ENCODE measurements at regions not wholly inside any gene's neighbourhood (a gene's known extent, or its start where the extent isn't known, plus 50 kb on each side); places are given as distances from the start of the nearest gene placed in this dataset.

GRCh38 chr13:50114961-50115360 is 99.7 kb downstream of the KCNRG start:
- H3K27ac ChIP-seq = peak overlapping the region in 2 of 10 donors; percentile 2 to 32
- H3K27me3 ChIP-seq = no peaks in the 10 kb centered on the region
- H3K36me3 ChIP-seq = peaks cover 0 to 22% (median 0%) of the 10 kb centered on the region in 9 donors
- TF ChIP-seq CTCF (IDR thresholded peaks at IDR 0.05) = no peak
- ATAC-seq = no peak
- no peak overlapping the region for H3K4me3 ChIP-seq
- peaks cover 0 to 84% (median 34%) of the 10 kb centered on the region in 9 donors for H3K4me1 ChIP-seq
- intact Hi-C loops (cut with DNase I) = no loop called here
- no peak for DNase-seq
- H3K9me3 ChIP-seq = no peaks in the 10 kb centered on the region
- WGBS, 2 donors = 87 to 93% methylated on average over 2 of the region's 2 CpGs

- ATAC-seq (no peak), DNase-seq (no peak)
- Histone ChIP-seq H3K27me3 (no peaks in the 10 kb centered on the region), H3K36me3 (peaks cover 0 to 19% (median 0%) of the 10 kb centered on the region in 9 donors), H3K9me3 (no peaks in the 10 kb centered on the region), H3K4me1 (peaks cover 0 to 84% (median 36%) of the 10 kb centered on the region in 9 donors), H3K4me3 (no peak overlapping the region), H3K27ac (peak overlapping the region in 1 of 10 donors; percentile 1)
- 93 to 96% methylated on average over 3 of the region's 3 CpGs for WGBS, 2 donors
- no peak for TF ChIP-seq CTCF (IDR thresholded peaks at IDR 0.05)
- intact Hi-C loops (cut with DNase I) = no loop called here
Measured at GRCh38 chr13:50115695-50116094, 100.5 kb downstream of the KCNRG start.

GRCh38 chr13:50116430-50116973 is 101.3 kb downstream of the KCNRG start:
- Histone ChIP-seq H3K27ac (peak overlapping the region in 5 of 10 donors; percentile 15 to 68 (median 47)), H3K36me3 (peaks cover 0 to 26% (median 0%) of the 10 kb centered on the region in 9 donors), H3K4me1 (peaks cover 0 to 85% (median 42%) of the 10 kb centered on the region in 9 donors), H3K4me3 (peak overlapping the region in 5 of 10 donors; percentile 2 to 22 (median 19)), H3K9me3 (no peaks in the 10 kb centered on the region), H3K27me3 (no peaks in the 10 kb centered on the region)
- DNase-seq = no peak
- WGBS, 2 donors = 41 to 49% methylated on average over 5 of the region's 5 CpGs
- ATAC-seq = peak in 3 of 8 donors; percentile 42 to 59 (median 46)
- no peak for TF ChIP-seq CTCF (IDR thresholded peaks at IDR 0.05)
- intact Hi-C loops (cut with DNase I) = no loop called here

GRCh38 chr13:50119591-50119990 is 104.3 kb downstream of the KCNRG start:
- DNase-seq (no peak), ATAC-seq (no peak)
- no peaks in the 10 kb centered on the region for H3K9me3 ChIP-seq
- H3K27ac ChIP-seq = no peak overlapping the region
- H3K27me3 ChIP-seq = no peaks in the 10 kb centered on the region
- peaks cover 0 to 21% (median 0%) of the 10 kb centered on the region in 9 donors for H3K36me3 ChIP-seq
- peaks cover 2 to 82% (median 52%) of the 10 kb centered on the region in 9 donors for H3K4me1 ChIP-seq
- H3K4me3 ChIP-seq = no peak overlapping the region
- intact Hi-C loops (cut with DNase I) = no loop called here
- WGBS, 2 donors = 24 to 36% methylated on average over 3 of the region's 3 CpGs
- TF ChIP-seq CTCF (IDR thresholded peaks at IDR 0.05) = no peak
